GM23338 (cell line): ENCODE measurements at regions not wholly inside any gene's neighbourhood (a gene's known extent, or its start where the extent isn't known, plus 50 kb on each side); places are given as distances from the start of the nearest gene placed in this dataset.

Source experiments
- ATAC-seq: fragments of 200-7000 bp; cut with Tn5 transposase; 3 replicates; pipeline ENCODE4 v1.9.1; 2020
- DNase-seq: peaks from one replicate; pipeline ENCODE4 v3.0.0-alpha.2; 2015; ENCODE audit warnings: low spot score
- H2AFZ ChIP-seq: fragments of 200-600 bp; sonication (generic); 2 replicates; pipeline ENCODE4 v1.8.0; 2016; ENCODE audit warnings: antibody characterized with exemption, mild to moderate bottlenecking, moderate library complexity
- H3F3A ChIP-seq: fragments of 200-600 bp; sonication (generic); replicated peaks from 2 replicates; pipeline ENCODE4 v1.8.0; 2017; ENCODE audit warnings: antibody characterized with exemption, mixed run types, low read depth
- H3K27ac ChIP-seq: fragments of 200-600 bp; sonication (generic); 2 replicates; pipeline ENCODE4 v1.6.1; 2016; ENCODE audit warnings: low read depth
- H3K27me3 ChIP-seq: fragments of 200-600 bp; sonication (generic); 2 replicates; pipeline ENCODE4 v1.8.0; 2016; ENCODE audit warnings: mild to moderate bottlenecking, mixed run types, moderate library complexity; ENCODE audit not compliant: insufficient read depth
- H3K36me3 ChIP-seq: fragments of 200-600 bp; sonication (generic); 2 replicates; pipeline ENCODE4 v1.8.0; 2016; ENCODE audit warnings: mild to moderate bottlenecking; ENCODE audit not compliant: insufficient read depth
- H3K4me1 ChIP-seq: fragments of 200-600 bp; sonication (generic); 2 replicates; pipeline ENCODE4 v1.8.0; 2016; ENCODE audit warnings: mild to moderate bottlenecking, moderate library complexity; ENCODE audit not compliant: insufficient read depth
- H3K4me2 ChIP-seq: fragments of 200-600 bp; sonication (generic); 2 replicates; pipeline ENCODE4 v1.7.1; 2017; ENCODE audit warnings: mixed run types
- H3K4me3 ChIP-seq: fragments of 200-600 bp; sonication (generic); 2 replicates; pipeline ENCODE4 v1.6.1; 2016; ENCODE audit warnings: mixed run types
- H3K79me2 ChIP-seq: fragments of 200-600 bp; sonication (generic); replicated peaks from 2 replicates; pipeline ENCODE4 v1.8.0; 2017; ENCODE audit warnings: mild to moderate bottlenecking; ENCODE audit not compliant: insufficient read depth
- H3K9me2 ChIP-seq: fragments of 200-600 bp; sonication (generic); 2 replicates; pipeline ENCODE4 v1.8.0; 2017; ENCODE audit not compliant: insufficient read depth
- H4K20me1 ChIP-seq: fragments of 200-600 bp; sonication (generic); replicated peaks from 2 replicates; pipeline ENCODE4 v1.8.0; 2017; ENCODE audit warnings: mild to moderate bottlenecking; ENCODE audit not compliant: insufficient read depth
- H3K27ac Mint-ChIP-seq: 2 replicates; pipeline ENCODE4 v1.8.0; 2020; ENCODE audit warnings: inconsistent platforms, mild to moderate bottlenecking, moderate library complexity, mixed read lengths
- H3K27me3 Mint-ChIP-seq: 3 replicates; pipeline ENCODE4 v1.8.0; 2022; ENCODE audit warnings: low read depth, mild to moderate bottlenecking, moderate library complexity, mixed read lengths, inconsistent platforms; ENCODE audit not compliant: insufficient read depth, poor library complexity
- H3K36me3 Mint-ChIP-seq: 3 replicates; pipeline ENCODE4 v1.8.0; 2021; ENCODE audit warnings: low read depth, mild to moderate bottlenecking, inconsistent platforms, moderate library complexity, mixed read lengths
- H3K4me1 Mint-ChIP-seq: 3 replicates; pipeline ENCODE4 v1.8.0; 2020; ENCODE audit warnings: mild to moderate bottlenecking, inconsistent platforms, mixed read lengths
- H3K4me3 Mint-ChIP-seq: 3 replicates; pipeline ENCODE4 v1.8.0; 2021; ENCODE audit warnings: moderate library complexity, mild to moderate bottlenecking, inconsistent platforms, mixed read lengths
- H3K9me3 Mint-ChIP-seq: 3 replicates; pipeline ENCODE4 v1.8.0; 2020; ENCODE audit warnings: moderate library complexity, mild to moderate bottlenecking, inconsistent platforms, mixed read lengths
- EZH2 ChIP-seq: fragments of 200-600 bp; sonication (generic); IDR thresholded peaks from one replicate; pipeline ENCODE4 v1.8.0; 2017; ENCODE audit warnings: antibody characterized with exemption, mild to moderate bottlenecking, low read depth; ENCODE audit not compliant: unreplicated experiment
- EZH2phosphoT487 ChIP-seq: fragments of 200-600 bp; sonication (generic); IDR thresholded peaks from one replicate; pipeline ENCODE4 v1.8.1; 2018; ENCODE audit warnings: antibody characterized with exemption; ENCODE audit not compliant: unreplicated experiment
- POLR2AphosphoS5 ChIP-seq: IDR thresholded peaks from 2 replicates; pipeline ENCODE4 v1.6.1; 2016; ENCODE audit warnings: antibody characterized with exemption, low read depth
- ZNF462 ChIP-seq: fragments of 250-450 bp; sonication (Bioruptor Pico); IDR thresholded peaks from 2 replicates; pipeline ENCODE4 v1.5.0; 2020; ENCODE audit warnings: mild to moderate bottlenecking, moderate library complexity

- TF ChIP-seq EZH2phosphoT487, result no peak
- TF ChIP-seq POLR2AphosphoS5, result no peak
These were observed 525.7 kb downstream of the UQCRFS1 start (continued) for GRCh38 chr19:28687296-28687695.

GRCh38 chr19:28686756-28687155 lies 526.2 kb downstream of the UQCRFS1 start:
- ATAC-seq, result no peak
- H3K36me3 Mint-ChIP-seq, result peaks cover 21% of the 10 kb centered on the region

More at GRCh38 chr19:28686756-28687155, 526.2 kb downstream of the UQCRFS1 start:
- H3K4me2 ChIP-seq, result no peak overlapping the region
- Mint-ChIP-seq H3K27me3 (no peaks in the 10 kb centered on the region), H3K9me3 (peaks cover 4% of the 10 kb centered on the region; the same call in 2 of the 3 replicates), H3K4me3 (no peak overlapping the region), H3K27ac (no peak overlapping the region), H3K4me1 (no peaks in the 10 kb centered on the region)
- H2AFZ ChIP-seq, result no peak overlapping the region
- H3K79me2 ChIP-seq, result no peaks in the 10 kb centered on the region
- no peak overlapping the region for H3K4me3 ChIP-seq
- H3F3A ChIP-seq, result no peaks in the 10 kb centered on the region
- H3K4me1 ChIP-seq, result no peaks in the 10 kb centered on the region
- H3K27me3 ChIP-seq, result no peaks in the 10 kb centered on the region
- DNase-seq, result no peak
- peaks cover 4% of the 10 kb centered on the region; the same call in 1 of the 2 replicates for H3K9me2 ChIP-seq
- H3K27ac ChIP-seq, result no peak overlapping the region
- no peaks in the 10 kb centered on the region for H3K36me3 ChIP-seq
- H4K20me1 ChIP-seq, result no peaks in the 10 kb centered on the region
- TF ChIP-seq ZNF462 (CRISPR knock-in tag) (no peak), EZH2 (no peak)
